ENCODE measurements at regions not wholly inside any gene's neighbourhood (a gene's known extent, or its start where the extent isn't known, plus 50 kb on each side); places are given as distances from the start of the nearest gene placed in this dataset.

- TF ChIP-seq CTCF (IDR thresholded peaks at IDR 0.05; ENCODE audit: low read depth, low read length): no peak
- DNase-seq (ENCODE audit: extremely low read depth, low read depth): no peak
Measured at GRCh38 chr1:95982711-95983110, 738.9 kb upstream of the PTBP2 start.

- DNase-seq (ENCODE audit: extremely low read depth, low read depth): no peak
- no peak for TF ChIP-seq CTCF (IDR thresholded peaks at IDR 0.05; ENCODE audit: low read depth, low read length)
Measured at GRCh38 chr1:95983831-95984230, 737.8 kb upstream of the PTBP2 start.

- TF ChIP-seq CTCF (IDR thresholded peaks at IDR 0.05; ENCODE audit: low read depth, low read length): no peak
Measured at GRCh38 chr1:95984798-95985374, 736.7 kb upstream of the PTBP2 start.

GRCh38 chr1:95990033-95990432, 731.6 kb upstream of the PTBP2 start:
- no peak for DNase-seq (ENCODE audit: extremely low read depth, low read depth)
- no peak for TF ChIP-seq CTCF (IDR thresholded peaks at IDR 0.05; ENCODE audit: low read depth, low read length)

More at GRCh38 chr1:95984798-95985374, 736.7 kb upstream of the PTBP2 start:
- DNase-seq (ENCODE audit: extremely low read depth, low read depth): no peak

- DNase-seq (ENCODE audit: extremely low read depth, low read depth): no peak
Measured at GRCh38 chr1:95991787-95992520, 729.6 kb upstream of the PTBP2 start.

GRCh38 chr1:95994643-95995042, 726.9 kb upstream of the PTBP2 start:
- DNase-seq (ENCODE audit: extremely low read depth, low read depth): no peak
- no peak for TF ChIP-seq CTCF (IDR thresholded peaks at IDR 0.05; ENCODE audit: low read depth, low read length)

More at GRCh38 chr1:95991787-95992520, 729.6 kb upstream of the PTBP2 start:
- no peak for TF ChIP-seq CTCF (IDR thresholded peaks at IDR 0.05; ENCODE audit: low read depth, low read length)

GRCh38 chr1:96002201-96002600, 719.4 kb upstream of the PTBP2 start:
- DNase-seq (ENCODE audit: extremely low read depth, low read depth): no peak

More at GRCh38 chr1:96002201-96002600, 719.4 kb upstream of the PTBP2 start:
- no peak for TF ChIP-seq CTCF (IDR thresholded peaks at IDR 0.05; ENCODE audit: low read depth, low read length)

Data from AG09319 (cell line).